H7 (cell line): ENCODE measurements at regions not wholly inside any gene's neighbourhood (a gene's known extent, or its start where the extent isn't known, plus 50 kb on each side); places are given as distances from the start of the nearest gene placed in this dataset.
"Not testable (repeated sequence)": the region's sequence is repeated elsewhere in the genome, so short reads cannot be mapped to it uniquely, and the experiment has no call there.

Experiments used
- DNase-seq: peaks from one replicate; pipeline ENCODE4 v3.0.0; 2012
- H3K27me3 ChIP-seq: 2 replicates; pipeline ENCODE4 v1.6.0; 2011; ENCODE audit warnings: mild to moderate bottlenecking, low read length; ENCODE audit not compliant: control insufficient read depth, insufficient read depth
- H3K36me3 ChIP-seq: replicated peaks from 2 replicates; pipeline ENCODE4 v1.5.1; 2011; ENCODE audit warnings: low read length; ENCODE audit not compliant: control insufficient read depth, insufficient read depth
- H3K4me3 ChIP-seq: 2 replicates; pipeline ENCODE4 v1.5.1; 2011; ENCODE audit warnings: low read depth, mild to moderate bottlenecking, control low read depth, low read length, moderate library complexity; ENCODE audit not compliant: insufficient read depth

DNA sequence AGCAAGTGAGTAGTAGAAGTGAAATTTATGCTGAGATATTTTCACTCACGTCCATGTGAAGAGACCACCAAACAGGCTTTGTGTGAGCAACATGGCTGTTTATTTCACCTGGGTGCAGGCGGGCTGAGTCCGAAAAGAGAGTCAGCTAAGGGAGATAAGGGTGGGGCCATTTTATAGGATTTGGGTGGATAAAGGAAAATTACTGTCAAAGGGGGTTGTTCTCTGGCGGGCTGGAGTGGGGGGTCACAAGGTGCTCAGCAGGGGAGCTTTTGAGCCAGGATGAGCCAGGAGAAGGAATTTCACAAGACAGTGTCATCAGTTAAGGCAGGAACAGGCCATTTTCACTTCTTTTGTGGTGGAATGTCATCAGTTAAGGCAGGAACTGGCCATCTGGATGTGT, 207.8 kb downstream of the GABRG2 start:
- H3K4me3 ChIP-seq, DNase-seq, H3K27me3 ChIP-seq, H3K36me3 ChIP-seq: not testable (repeated sequence)

DNA sequence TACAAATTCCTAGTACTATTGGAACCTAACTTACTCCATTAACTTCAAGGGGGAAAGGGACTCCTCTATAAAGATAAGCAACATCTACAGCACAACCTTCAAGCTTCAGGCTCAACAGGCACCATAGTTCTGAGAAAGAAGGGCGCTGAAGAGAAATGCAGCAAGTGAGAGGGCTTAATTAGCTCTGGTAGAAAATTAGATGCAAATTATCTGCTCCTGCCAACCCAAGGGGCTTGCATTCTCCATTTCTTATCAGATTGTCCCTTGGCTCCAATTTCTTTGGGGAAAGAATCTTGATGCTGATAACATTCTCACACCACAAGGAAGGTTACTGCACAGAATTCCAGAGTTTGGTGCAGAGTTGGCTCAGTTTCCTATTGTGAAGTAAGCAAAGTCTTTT, 214.6 kb downstream of the GABRG2 start:
- DNase-seq, result no peak
- H3K4me3 ChIP-seq, result no peak overlapping the region
- no peaks in the 10 kb centered on the region for H3K36me3 ChIP-seq

DNA sequence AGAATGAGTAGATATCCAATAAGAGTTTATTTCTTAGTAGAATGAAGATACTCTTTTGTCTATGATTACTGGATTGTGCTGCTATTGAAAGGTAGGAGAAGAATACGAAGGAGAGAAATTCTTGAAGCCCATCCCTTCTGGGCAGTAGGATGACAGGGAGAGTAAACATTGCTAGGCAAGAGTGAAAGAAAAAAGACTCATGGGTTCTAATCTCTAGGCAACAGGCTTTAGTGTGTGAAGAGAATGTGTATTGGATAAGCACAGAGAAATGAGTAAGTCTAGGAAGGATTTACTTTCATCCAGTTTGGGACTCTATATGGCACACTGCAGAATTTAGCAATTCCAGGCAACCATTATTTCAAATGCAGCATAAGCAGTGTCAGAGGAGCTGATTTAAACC, 216.0 kb downstream of the GABRG2 start:
- DNase-seq, result no peak
- Histone ChIP-seq H3K27me3 (no peaks in the 10 kb centered on the region), H3K4me3 (no peak overlapping the region), H3K36me3 (no peaks in the 10 kb centered on the region)

More for the DNA sequence above, 214.6 kb downstream of the GABRG2 start:
- H3K27me3 ChIP-seq, result no peaks in the 10 kb centered on the region

- Histone ChIP-seq H3K36me3 (no peaks in the 10 kb centered on the region), H3K27me3 (no peaks in the 10 kb centered on the region), H3K4me3 (no peak overlapping the region)
- DNase-seq, result no peak
These were observed 221.2 kb downstream of the GABRG2 start for GRCh38 chr5:162288647-162289296.

GRCh38 chr5:162289489-162289888, 221.9 kb downstream of the GABRG2 start:
- DNase-seq, result no peak
- H3K36me3 ChIP-seq, result no peaks in the 10 kb centered on the region
- no peak overlapping the region for H3K4me3 ChIP-seq
- H3K27me3 ChIP-seq, result no peaks in the 10 kb centered on the region

DNA sequence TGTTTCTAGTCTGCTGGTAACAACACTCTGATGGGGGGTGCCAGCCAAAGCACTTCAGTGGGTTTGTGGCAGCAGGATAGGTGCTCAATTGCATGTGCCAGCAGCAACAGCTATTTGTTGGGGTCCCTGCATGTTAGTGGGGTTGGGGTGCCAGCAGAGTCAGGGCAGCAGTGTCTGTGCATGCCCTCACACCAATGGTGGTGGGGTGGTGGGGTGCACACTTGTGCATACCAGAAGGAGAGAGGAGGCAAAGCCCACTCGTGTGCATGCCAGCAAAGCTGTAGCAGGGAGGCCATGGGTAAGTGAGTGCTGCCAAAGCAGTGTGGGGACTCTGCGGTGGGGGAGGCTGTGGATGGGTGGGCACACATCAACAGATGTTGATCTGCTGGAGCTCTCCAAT, 232.2 kb downstream of the GABRG2 start:
- Histone ChIP-seq H3K27me3 (no peaks in the 10 kb centered on the region), H3K36me3 (no peaks in the 10 kb centered on the region), H3K4me3 (no peak overlapping the region)
- DNase-seq, result no peak

DNA sequence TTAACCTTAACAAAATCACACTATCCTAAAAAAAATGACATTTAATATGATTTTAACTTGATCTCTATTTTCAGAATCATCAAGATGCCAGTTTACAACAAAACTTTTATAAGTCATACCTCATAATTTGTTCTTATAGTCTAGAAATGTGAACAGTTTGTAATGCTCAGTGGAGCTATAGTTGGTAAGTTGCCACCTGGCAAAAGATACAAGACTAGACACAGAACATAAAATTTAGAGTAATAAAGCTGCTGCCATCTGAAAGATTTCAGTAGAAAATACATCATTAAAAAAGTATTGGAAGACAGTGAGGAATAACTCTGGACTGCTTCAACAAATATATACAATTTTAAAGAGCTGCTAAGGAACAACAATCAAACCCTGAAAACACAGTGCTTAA, 233.8 kb downstream of the GABRG2 start:
- H3K4me3 ChIP-seq, result no peak overlapping the region

GRCh38 chr5:162323466-162323865, 255.9 kb downstream of the GABRG2 start:
- Histone ChIP-seq H3K36me3 (no peaks in the 10 kb centered on the region), H3K4me3 (no peak overlapping the region)

More for the DNA sequence above, 233.8 kb downstream of the GABRG2 start:
- Histone ChIP-seq H3K36me3 (no peaks in the 10 kb centered on the region), H3K27me3 (no peaks in the 10 kb centered on the region)
- DNase-seq, result no peak

DNA sequence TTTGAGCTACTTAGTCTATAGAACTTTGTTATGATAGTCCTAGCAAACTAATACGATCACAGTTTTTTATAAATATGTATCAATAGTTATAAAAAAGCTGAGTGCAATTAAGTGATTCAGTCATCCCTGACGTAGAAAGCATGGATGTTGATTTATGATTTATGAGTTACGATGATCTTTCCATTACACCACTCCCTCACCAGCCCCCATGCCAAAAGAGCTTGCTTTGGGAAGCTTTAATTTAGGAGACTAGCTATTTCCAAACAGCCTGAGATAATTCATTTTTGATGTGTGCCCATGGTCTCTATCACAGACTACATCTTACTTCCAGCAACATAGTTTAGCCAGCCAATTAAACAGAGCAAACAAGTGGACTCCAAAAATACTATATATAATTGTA, 256.8 kb downstream of the GABRG2 start:
- no peaks in the 10 kb centered on the region for H3K27me3 ChIP-seq
- no peaks in the 10 kb centered on the region for H3K36me3 ChIP-seq
- DNase-seq, result no peak
- no peak overlapping the region for H3K4me3 ChIP-seq

More at GRCh38 chr5:162323466-162323865, 255.9 kb downstream of the GABRG2 start:
- H3K27me3 ChIP-seq, result no peaks in the 10 kb centered on the region
- no peak for DNase-seq

- H3K36me3 ChIP-seq, result no peaks in the 10 kb centered on the region
- no peaks in the 10 kb centered on the region for H3K27me3 ChIP-seq
- H3K4me3 ChIP-seq, result no peak overlapping the region
- DNase-seq, result no peak
These were observed 257.7 kb downstream of the GABRG2 start for GRCh38 chr5:162325143-162325727.

- Histone ChIP-seq H3K27me3 (no peaks in the 10 kb centered on the region), H3K36me3 (no peaks in the 10 kb centered on the region), H3K4me3 (no peak overlapping the region)
- no peak for DNase-seq
These were observed 267.4 kb downstream of the GABRG2 start for GRCh38 chr5:162334944-162335343.

DNA sequence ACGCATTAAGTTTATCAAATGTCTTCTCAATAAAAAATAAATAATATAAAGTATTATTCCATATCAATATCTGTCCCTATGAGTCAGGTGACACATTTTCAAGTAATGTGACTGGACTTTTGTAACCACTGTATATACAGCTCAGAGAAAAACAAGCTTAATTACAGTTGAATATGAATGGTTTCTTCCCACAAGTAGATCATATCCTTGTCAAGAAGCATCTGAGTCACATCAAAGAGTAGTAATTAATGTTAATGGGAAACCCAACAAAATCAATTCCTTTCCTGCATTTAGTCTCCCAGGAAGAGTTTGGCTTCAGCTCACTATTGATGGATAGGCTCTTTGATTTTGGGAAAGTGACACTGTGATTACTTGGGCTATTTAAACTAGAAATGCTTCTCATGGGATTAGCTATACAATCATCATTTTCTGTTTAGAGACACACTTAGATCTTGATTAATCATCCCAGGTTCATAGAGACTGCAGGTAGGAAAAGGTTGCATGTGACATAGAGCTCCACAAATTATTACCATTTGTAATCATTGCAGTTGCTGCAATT, 292.9 kb downstream of the GABRG2 start:
- Histone ChIP-seq H3K36me3 (no peaks in the 10 kb centered on the region), H3K27me3 (no peaks in the 10 kb centered on the region), H3K4me3 (no peak overlapping the region)
- DNase-seq, result no peak

DNA sequence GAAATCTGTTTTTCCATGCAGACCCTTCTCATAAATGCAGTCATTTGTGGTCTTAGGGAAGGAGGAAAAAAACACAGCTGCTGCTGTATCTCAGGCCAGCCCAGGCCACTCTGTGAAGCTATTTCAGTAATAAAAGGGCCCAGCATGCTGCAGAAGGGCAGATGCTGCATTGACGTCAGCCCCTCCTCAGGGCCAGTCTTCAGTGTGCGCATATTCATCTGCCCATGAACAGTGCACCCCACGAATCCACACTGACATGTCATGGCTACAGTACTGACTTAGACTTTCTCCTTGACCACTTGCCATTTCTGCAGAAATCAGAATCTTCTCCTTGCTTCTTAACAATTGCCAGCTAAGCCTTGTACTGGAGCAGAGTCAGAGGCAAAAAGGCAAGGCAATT, 304.7 kb downstream of the GABRG2 start:
- DNase-seq, result peak; percentile 10
- H3K27me3 ChIP-seq, result no peaks in the 10 kb centered on the region

GRCh38 chr5:162377895-162378294, 310.3 kb downstream of the GABRG2 start:
- H3K4me3 ChIP-seq, result no peak overlapping the region
- DNase-seq, result no peak
- no peaks in the 10 kb centered on the region for H3K36me3 ChIP-seq
- H3K27me3 ChIP-seq, result no peaks in the 10 kb centered on the region

More for the DNA sequence above, 304.7 kb downstream of the GABRG2 start:
- no peak overlapping the region for H3K4me3 ChIP-seq
- H3K36me3 ChIP-seq, result no peaks in the 10 kb centered on the region

- no peaks in the 10 kb centered on the region for H3K27me3 ChIP-seq
- no peak for DNase-seq
- H3K4me3 ChIP-seq, result no peak overlapping the region
- no peaks in the 10 kb centered on the region for H3K36me3 ChIP-seq
These were observed 315.3 kb downstream of the GABRG2 start for GRCh38 chr5:162382839-162383238.
